Muscle layer of duodenum (tissue), 2 donors: ENCODE measurements at regions not wholly inside any gene's neighbourhood (a gene's known extent, or its start where the extent isn't known, plus 50 kb on each side); places are given as distances from the start of the nearest gene placed in this dataset.

Experiments
- H3K27ac ChIP-seq: one replicate; pipeline ENCODE4 v1.7.0; 2013; ENCODE audit warnings: mild to moderate bottlenecking, low read length
- H3K27me3 ChIP-seq: one replicate; pipeline ENCODE4 v1.7.0; 2013; ENCODE audit warnings: low read depth, mild to moderate bottlenecking, control low read depth, low read length
- H3K36me3 ChIP-seq, 2 donors: one replicate each; pipeline ENCODE4 v1.7.0; 2013; ENCODE audit warnings: low read length in 2 of 2, control low read depth in 1 of 2, mild to moderate bottlenecking in 1 of 2; ENCODE audit not compliant: insufficient read depth in 2 of 2, control insufficient read depth in 1 of 2
- H3K4me1 ChIP-seq, 2 donors: one replicate each; pipeline ENCODE4 v1.7.0; 2013; ENCODE audit warnings: low read length in 2 of 2, mild to moderate bottlenecking in 2 of 2, control low read depth in 1 of 2, moderate library complexity in 1 of 2; ENCODE audit not compliant: insufficient read depth in 2 of 2, control insufficient read depth in 1 of 2
- H3K4me3 ChIP-seq, 2 donors: one replicate each; pipeline ENCODE4 v1.7.0; 2013; ENCODE audit warnings: low read length in 2 of 2, low read depth in 1 of 2, mild to moderate bottlenecking in 1 of 2
- H3K9me3 ChIP-seq, 2 donors: one replicate each; pipeline ENCODE4 v1.7.0; 2013; ENCODE audit warnings: low read length in 2 of 2, control low read depth in 1 of 2, mild to moderate bottlenecking in 1 of 2; ENCODE audit not compliant: control insufficient read depth in 1 of 2
- donor health status: healthy.

- no peaks in the 10 kb centered on the region for H3K4me1 ChIP-seq
- no peaks in the 10 kb centered on the region for H3K27me3 ChIP-seq
- H3K27ac ChIP-seq, result no peak overlapping the region
- no peaks in the 10 kb centered on the region for H3K9me3 ChIP-seq
- H3K36me3 ChIP-seq, result no peaks in the 10 kb centered on the region
- no peak overlapping the region for H3K4me3 ChIP-seq
Measured at GRCh38 chr2:41990245-41990644, 57.6 kb upstream of the PKDCC start.

GRCh38 chr2:41990688-41991087, 57.1 kb upstream of the PKDCC start:
- Histone ChIP-seq H3K27ac (no peak overlapping the region), H3K4me1 (no peaks in the 10 kb centered on the region), H3K27me3 (no peaks in the 10 kb centered on the region), H3K4me3 (no peak overlapping the region), H3K36me3 (no peaks in the 10 kb centered on the region), H3K9me3 (no peaks in the 10 kb centered on the region)

GRCh38 chr2:41992056-41992642, 55.7 kb upstream of the PKDCC start:
- Histone ChIP-seq H3K4me1 (no peaks in the 10 kb centered on the region), H3K27ac (no peak overlapping the region), H3K36me3 (no peaks in the 10 kb centered on the region), H3K9me3 (no peaks in the 10 kb centered on the region), H3K27me3 (no peaks in the 10 kb centered on the region), H3K4me3 (no peak overlapping the region)

GRCh38 chr2:41992671-41993434, 55.0 kb upstream of the PKDCC start:
- H3K4me3 ChIP-seq, result no peak overlapping the region
- no peaks in the 10 kb centered on the region for H3K4me1 ChIP-seq
- no peaks in the 10 kb centered on the region for H3K9me3 ChIP-seq
- no peaks in the 10 kb centered on the region for H3K27me3 ChIP-seq
- H3K36me3 ChIP-seq, result no peaks in the 10 kb centered on the region
- H3K27ac ChIP-seq, result no peak overlapping the region

- Histone ChIP-seq H3K27ac (no peak overlapping the region), H3K4me1 (no peaks in the 10 kb centered on the region), H3K4me3 (no peak overlapping the region), H3K36me3 (no peaks in the 10 kb centered on the region), H3K9me3 (no peaks in the 10 kb centered on the region), H3K27me3 (no peaks in the 10 kb centered on the region)
Measured at GRCh38 chr2:41993435-41993925, 54.3 kb upstream of the PKDCC start.

GRCh38 chr2:41994233-41994637, 53.6 kb upstream of the PKDCC start:
- no peaks in the 10 kb centered on the region for H3K9me3 ChIP-seq
- no peaks in the 10 kb centered on the region for H3K36me3 ChIP-seq
- peaks cover 0 to 3% of the 10 kb centered on the region in 2 donors for H3K4me1 ChIP-seq
- no peak overlapping the region for H3K27ac ChIP-seq
- no peak overlapping the region for H3K4me3 ChIP-seq
- no peaks in the 10 kb centered on the region for H3K27me3 ChIP-seq

- H3K9me3 ChIP-seq, result no peaks in the 10 kb centered on the region
- no peaks in the 10 kb centered on the region for H3K36me3 ChIP-seq
- H3K4me3 ChIP-seq, result no peak overlapping the region
- no peak overlapping the region for H3K27ac ChIP-seq
- no peaks in the 10 kb centered on the region for H3K27me3 ChIP-seq
- H3K4me1 ChIP-seq, result peaks cover 0 to 3% of the 10 kb centered on the region in 2 donors
Measured at GRCh38 chr2:41994661-41995060, 53.2 kb upstream of the PKDCC start.

GRCh38 chr2:41997561-41997960, 50.3 kb upstream of the PKDCC start:
- Histone ChIP-seq H3K4me3 (no peak overlapping the region), H3K27ac (no peak overlapping the region), H3K9me3 (no peaks in the 10 kb centered on the region), H3K4me1 (peaks cover 0 to 3% of the 10 kb centered on the region in 2 donors), H3K36me3 (no peaks in the 10 kb centered on the region), H3K27me3 (no peaks in the 10 kb centered on the region)
